GM12878 (cell line): ENCODE measurements at regions not wholly inside any gene's neighbourhood (a gene's known extent, or its start where the extent isn't known, plus 50 kb on each side); places are given as distances from the start of the nearest gene placed in this dataset.

ENCODE experiments used
- ATAC-seq: fragments of 200-7000 bp; cut with Tn5 transposase; 3 replicates; pipeline ENCODE4 v1.9.1; 2020; ENCODE audit warnings: mild to moderate bottlenecking, moderate library complexity
- BruUV-seq: library from RNA; stranded (reverse); fragments of 400-500 nt; replicated peaks from 2 replicates; lab custom pipeline; 2021; lab: Mats Ljungman, UMichigan
- CTCF ChIA-PET: fragments of 300-600 bp; sonication (Branson Sonifier 250); formaldehyde crosslinking; extraction: SDS; loops from one replicate; lab custom pipeline; 2021; ENCODE audit warnings: inconsistent platforms; lab: Yijun Ruan, JAX
- POLR2A ChIA-PET: fragments of 350-600 bp; formaldehyde crosslinking; extraction: SDS; loops from one replicate; lab custom pipeline; 2021; ENCODE audit warnings: inconsistent platforms; lab: Charles Lee
- RAD21 ChIA-PET: fragments of 300-600 bp; sonication (Branson Sonifier 250); formaldehyde crosslinking; loops from one replicate; lab custom pipeline; 2023; ENCODE audit warnings: antibody characterized with exemption; ENCODE audit not compliant: unreplicated experiment; lab: Charles Lee
- SMC1A ChIA-PET: fragments of 300-600 bp; sonication (Branson Sonifier 250); formaldehyde crosslinking; loops from one replicate; lab custom pipeline; 2023; ENCODE audit not compliant: unreplicated experiment, uncharacterized antibody; lab: Charles Lee
- DNase-seq: peaks from one replicate; pipeline ENCODE4 v3.0.0-alpha.2; 2011; ENCODE audit warnings: low read depth, low spot score
- FAIRE-seq: peaks from 3 replicates; lab custom pipeline; 2011; peaks lifted over from hg19 to GRCh38; lab: Jason Lieb, UNC
- H2AFZ ChIP-seq: 2 replicates; pipeline ENCODE4 v1.6.0; 2011; ENCODE audit warnings: low read depth, low read length, control low read depth; ENCODE audit not compliant: control insufficient read depth
- H3K27ac ChIP-seq: 2 replicates; pipeline ENCODE4 v1.5.1; 2011; ENCODE audit warnings: control low read depth; ENCODE audit not compliant: control insufficient read depth, insufficient read depth
- H3K27me3 ChIP-seq, 2 experiments: replicated peaks in 1 of 2; 2 replicates each; pipeline versions ENCODE4 v1.6.0 to v1.6.1; 2011; ENCODE audit warnings: low read length in 1 of 2; ENCODE audit not compliant: control insufficient read depth in 2 of 2, insufficient read depth in 2 of 2
- H3K36me3 ChIP-seq, 2 experiments: 2 replicates each; pipeline ENCODE4 v1.5.1; 2011; ENCODE audit warnings: low read length in 1 of 2; ENCODE audit not compliant: control insufficient read depth in 2 of 2, insufficient read depth in 2 of 2
- H3K4me1 ChIP-seq: 2 replicates; pipeline ENCODE4 v1.6.1; 2011; ENCODE audit warnings: mild to moderate bottlenecking, low read length, moderate library complexity, mixed read lengths; ENCODE audit not compliant: control insufficient read depth, insufficient read depth
- H3K4me2 ChIP-seq: 2 replicates; pipeline ENCODE4 v1.6.0; 2011; ENCODE audit warnings: control low read depth; ENCODE audit not compliant: control insufficient read depth, insufficient read depth
- H3K4me3 ChIP-seq: fragments of 200-600 bp; sonication (generic); 2 replicates; pipeline ENCODE4 v1.5.1; 2016
- H3K79me2 ChIP-seq: 2 replicates; pipeline ENCODE4 v1.6.0; 2011; ENCODE audit warnings: low read length; ENCODE audit not compliant: control insufficient read depth, insufficient read depth
- H3K9ac ChIP-seq: 2 replicates; pipeline ENCODE4 v1.8.0; 2011; ENCODE audit warnings: low read length, control low read depth, mixed read lengths; ENCODE audit not compliant: control insufficient read depth, insufficient read depth
- H3K9me3 ChIP-seq: replicated peaks from 3 replicates; pipeline ENCODE4 v1.5.1; 2011; ENCODE audit warnings: mild to moderate bottlenecking, low read length; ENCODE audit not compliant: control insufficient read depth, insufficient read depth
- H4K20me1 ChIP-seq: 2 replicates; pipeline ENCODE4 v1.6.0; 2011; ENCODE audit not compliant: control insufficient read depth, insufficient read depth
- ASH2L ChIP-seq: fragments of 300-600, 200-600 bp; sonication (generic); IDR thresholded peaks from 2 replicates; pipeline ENCODE4 v1.6.1; 2017; ENCODE audit warnings: low read depth, mild to moderate bottlenecking, borderline replicate concordance
- ATF2 ChIP-seq: IDR thresholded peaks from 2 replicates; pipeline ENCODE4 v1.6.1; 2012; ENCODE audit warnings: low read length, inconsistent platforms
- BACH1 ChIP-seq: fragments of 450-650 bp; IDR thresholded peaks from 2 replicates; pipeline ENCODE4 v1.6.1; 2017; ENCODE audit warnings: mild to moderate bottlenecking, borderline replicate concordance
- CBFB ChIP-seq: IDR thresholded peaks from 2 replicates; pipeline ENCODE4 v1.6.1; 2016; ENCODE audit warnings: antibody characterized with exemption, low read depth
- DPF2 ChIP-seq: fragments of 450-650 bp; IDR thresholded peaks from 2 replicates; pipeline ENCODE4 v1.6.1; 2017; ENCODE audit warnings: mild to moderate bottlenecking
- ETV6 ChIP-seq, 2 experiments: fragments of 450-650 bp in 1 of 2; IDR thresholded peaks in 1 of 2; conservative IDR thresholded peaks in 1 of 2; 2 replicates each; pipeline ENCODE4 v1.6.1; 2014; ENCODE audit warnings: antibody characterized with exemption in 1 of 2, borderline replicate concordance in 1 of 2, low read depth in 1 of 2, mild to moderate bottlenecking in 1 of 2, moderate library complexity in 1 of 2
- IRF4 ChIP-seq: IDR thresholded peaks from 2 replicates; pipeline ENCODE4 v1.6.1; 2011; ENCODE audit warnings: low read depth, low read length
- IRF5 ChIP-seq: fragments of 450-650 bp; IDR thresholded peaks from 2 replicates; pipeline ENCODE4 v1.6.1; 2017; ENCODE audit warnings: borderline replicate concordance
- NR2C1 ChIP-seq: fragments of 450-650 bp; IDR thresholded peaks from 2 replicates; pipeline ENCODE4 v1.6.1; 2017; ENCODE audit warnings: antibody characterized with exemption, mild to moderate bottlenecking, moderate library complexity
- SIX5 ChIP-seq: IDR thresholded peaks from 2 replicates; pipeline ENCODE4 v1.6.1; 2011; ENCODE audit warnings: mild to moderate bottlenecking, low read depth, low read length, moderate library complexity; ENCODE audit not compliant: severe bottlenecking
- SPI1 ChIP-seq: IDR thresholded peaks from 2 replicates; pipeline ENCODE4 v1.6.1; 2011; ENCODE audit warnings: low read depth, mild to moderate bottlenecking, low read length, moderate library complexity, borderline replicate concordance; ENCODE audit not compliant: insufficient read depth
- STAT3 ChIP-seq: IDR thresholded peaks from 2 replicates; pipeline ENCODE4 v1.6.1; 2011; ENCODE audit warnings: low read depth, low read length, improper control_type of control experiment
- TCF7 ChIP-seq: IDR thresholded peaks from 2 replicates; pipeline ENCODE4 v1.6.1; 2014; ENCODE audit warnings: antibody characterized with exemption, borderline replicate concordance
- ZZZ3 ChIP-seq: IDR thresholded peaks from 2 replicates; pipeline ENCODE4 v1.6.1; 2011; ENCODE audit warnings: low read depth; ENCODE audit not compliant: control insufficient read depth, insufficient read length
- WGBS: methylation state at CpG from one replicate; pipeline ENCODE4 v1.1.6; 2016; ENCODE audit warnings: low lambda C conversion rate; ENCODE audit not compliant: insufficient replicate concordance, insufficient coverage; ENCODE audit errors: missing lambda C conversion rate; 5-methylcytosine and 5-hydroxymethylcytosine counted together
- in situ Hi-C: fragments of 300-500 bp; cut with MboI; formaldehyde crosslinking; loops from 9 replicates; pipeline ENCODE4 v1.14.3; 2018; ENCODE audit warnings: mixed read lengths
- intact Hi-C: fragments of 100-400 bp; cut with micrococcal nuclease; formaldehyde crosslinking; loops from one replicate; pipeline ENCODE4 v1.14.2; 2022; ENCODE audit not compliant: unreplicated experiment

GRCh38 chrX:114152130-114152529, 431.8 kb upstream of the HTR2C start:
- H3K79me2 ChIP-seq: no peaks in the 10 kb centered on the region
- H4K20me1 ChIP-seq: no peaks in the 10 kb centered on the region
- no TSS peak for BruUV-seq
- no peak overlapping the region for H3K4me3 ChIP-seq
- H3K27me3 ChIP-seq: no peaks in the 10 kb centered on the region
- no peaks in the 10 kb centered on the region for H3K4me1 ChIP-seq
- H3K9me3 ChIP-seq: no peaks in the 10 kb centered on the region
- CTCF ChIA-PET: no interaction called here
- WGBS: 0% methylated on average over 1 of the region's 1 CpG
- no peak overlapping the region for H2AFZ ChIP-seq
- SMC1A ChIA-PET: no interaction called here
- TF ChIP-seq STAT3 (no peak), DPF2 (no peak), SIX5 (no peak), NR2C1 (no peak), TCF7 (no peak), SPI1 (no peak), ZZZ3 (no peak), IRF4 (no peak), IRF5 (no peak), ETV6 (conservative IDR thresholded peaks at IDR 0.05 in 1 of 2, IDR thresholded peaks at IDR 0.05 in 1 of 2; ENCODE audit: borderline replicate concordance in 1 of 2, low read depth in 1 of 2) (no peak), ASH2L (no peak), BACH1 (no peak), CBFB (no peak), ATF2 (no peak)
- no peak overlapping the region for H3K27ac ChIP-seq
- no peak overlapping the region for H3K4me2 ChIP-seq
- no peak for FAIRE-seq
- RAD21 ChIA-PET: no interaction called here
- no peak overlapping the region for H3K9ac ChIP-seq
- POLR2A ChIA-PET: no interaction called here
- no peaks in the 10 kb centered on the region for H3K36me3 ChIP-seq
- intact Hi-C loops (no loop called here), in situ Hi-C loops (no loop called here)
- no peak for DNase-seq
- no peak for ATAC-seq
